Lung (tissue), 11 donors: ENCODE measurements at regions not wholly inside any gene's neighbourhood (a gene's known extent, or its start where the extent isn't known, plus 50 kb on each side); places are given as distances from the start of the nearest gene placed in this dataset.

Experiments
- ATAC-seq: fragments of 200-7000 bp; cut with Tn5 transposase; one replicate; pipeline ENCODE4 v1.9.1; 2020; ENCODE audit warnings: moderate number of reproducible peaks; ENCODE audit not compliant: insufficient read depth, low FRiP score
- DNase-seq, 3 donors: peaks; one replicate each; pipeline ENCODE4 v3.0.0-alpha.2; 2013 to 2017
- H3K27ac ChIP-seq, 2 donors: one replicate each; pipeline ENCODE4 v1.5.1; 2013; ENCODE audit warnings: mild to moderate bottlenecking in 2 of 2, moderate library complexity in 2 of 2, control low read depth in 1 of 2, inconsistent platforms in 1 of 2, low read depth in 1 of 2, low read length in 1 of 2
- H3K27me3 ChIP-seq, 3 donors: one replicate each; pipeline ENCODE4 v1.5.1; 2013; ENCODE audit warnings: low read length in 2 of 3; ENCODE audit not compliant: control insufficient read depth in 3 of 3, insufficient read depth in 3 of 3
- H3K36me3 ChIP-seq, 4 donors: one replicate each; pipeline ENCODE4 v1.5.1; 2013; ENCODE audit warnings: low read length in 4 of 4, mild to moderate bottlenecking in 1 of 4, moderate library complexity in 1 of 4; ENCODE audit not compliant: control insufficient read depth in 4 of 4, insufficient read depth in 4 of 4
- H3K4me1 ChIP-seq, 5 donors: one replicate each; pipeline ENCODE4 v1.5.1; 2013; ENCODE audit warnings: low read length in 5 of 5, mild to moderate bottlenecking in 2 of 5, moderate library complexity in 1 of 5; ENCODE audit not compliant: control insufficient read depth in 5 of 5, insufficient read depth in 5 of 5
- H3K4me3 ChIP-seq: one replicate; pipeline ENCODE4 v1.5.1; 2013; ENCODE audit warnings: mild to moderate bottlenecking, control low read depth, moderate library complexity
- H3K9ac ChIP-seq, 2 donors: one replicate each; pipeline ENCODE4 v1.5.1; 2013; ENCODE audit warnings: low read length in 2 of 2, control low read depth in 1 of 2; ENCODE audit not compliant: insufficient read depth in 1 of 2
- H3K9me3 ChIP-seq, 4 donors: one replicate each; pipeline ENCODE4 v1.5.1; 2013; ENCODE audit warnings: low read length in 3 of 4, mild to moderate bottlenecking in 1 of 4, moderate library complexity in 1 of 4; ENCODE audit not compliant: control insufficient read depth in 4 of 4, insufficient read depth in 3 of 4
- CTCF ChIP-seq: IDR thresholded peaks from 2 replicates; pipeline ENCODE4 v1.5.1; 2012; ENCODE audit warnings: mild to moderate bottlenecking; ENCODE audit errors: control extremely low read depth, extremely low read depth
- WGBS, 2 donors: extraction: QIAGEN DNeasy Blood & Tissue Kit; methylation state at CpG; one replicate each; pipeline ENCODE4 v1.1.7; 2013; 5-methylcytosine and 5-hydroxymethylcytosine counted together
- donor health status: control.
- donor health status: control.
- donor health status: Bipolar disorder and iron deficiency.
- donor health status: healthy.
- donor health status: DM: yes; HTN: yes; CAD: no.

- Histone ChIP-seq H3K4me1 (peaks cover 0 to 11% (median 0%) of the 10 kb centered on the region in 5 donors), H3K9me3 (no peaks in the 10 kb centered on the region), H3K36me3 (peaks cover 0 to 4% (median 0%) of the 10 kb centered on the region in 4 donors), H3K27ac (no peak overlapping the region), H3K4me3 (no peak overlapping the region), H3K9ac (no peak overlapping the region), H3K27me3 (no peaks in the 10 kb centered on the region)
- no peak for ATAC-seq
- WGBS, 2 donors, result 90 to 93% methylated on average over 2 of the region's 2 CpGs
- no peak for DNase-seq
- TF ChIP-seq CTCF, result no peak
Measured at GRCh38 chr10:29713450-29713849, 78.7 kb upstream of the SVIL start.

GRCh38 chr10:29712108-29712507 lies 77.3 kb upstream of the SVIL start:
- TF ChIP-seq CTCF, result no peak
- peaks cover 0 to 4% (median 0%) of the 10 kb centered on the region in 4 donors for H3K36me3 ChIP-seq
- 83 to 89% methylated on average over 7 of the region's 7 CpGs for WGBS, 2 donors
- H3K27ac ChIP-seq, result no peak overlapping the region
- ATAC-seq, result no peak
- no peaks in the 10 kb centered on the region for H3K27me3 ChIP-seq
- no peaks in the 10 kb centered on the region for H3K9me3 ChIP-seq
- peak in 1 of 3 donors; percentile 67 for DNase-seq
- H3K4me3 ChIP-seq, result no peak overlapping the region
- H3K4me1 ChIP-seq, result peaks cover 0 to 11% (median 0%) of the 10 kb centered on the region in 5 donors
- no peak overlapping the region for H3K9ac ChIP-seq

- no peak overlapping the region for H3K4me3 ChIP-seq
- peaks cover 0 to 4% (median under 1%) of the 10 kb centered on the region in 4 donors for H3K36me3 ChIP-seq
- H3K4me1 ChIP-seq, result peaks cover 0 to 11% (median 0%) of the 10 kb centered on the region in 5 donors
- DNase-seq (no peak), ATAC-seq (no peak)
- no peak overlapping the region for H3K9ac ChIP-seq
- H3K27me3 ChIP-seq, result no peaks in the 10 kb centered on the region
- H3K27ac ChIP-seq, result no peak overlapping the region
- no peaks in the 10 kb centered on the region for H3K9me3 ChIP-seq
- TF ChIP-seq CTCF, result no peak
- 84 to 96% methylated on average over 8 of the region's 8 CpGs for whole genome bisulfite sequencing, 2 donors
Measured at GRCh38 chr10:29710128-29710527, 75.4 kb upstream of the SVIL start.

DNA sequence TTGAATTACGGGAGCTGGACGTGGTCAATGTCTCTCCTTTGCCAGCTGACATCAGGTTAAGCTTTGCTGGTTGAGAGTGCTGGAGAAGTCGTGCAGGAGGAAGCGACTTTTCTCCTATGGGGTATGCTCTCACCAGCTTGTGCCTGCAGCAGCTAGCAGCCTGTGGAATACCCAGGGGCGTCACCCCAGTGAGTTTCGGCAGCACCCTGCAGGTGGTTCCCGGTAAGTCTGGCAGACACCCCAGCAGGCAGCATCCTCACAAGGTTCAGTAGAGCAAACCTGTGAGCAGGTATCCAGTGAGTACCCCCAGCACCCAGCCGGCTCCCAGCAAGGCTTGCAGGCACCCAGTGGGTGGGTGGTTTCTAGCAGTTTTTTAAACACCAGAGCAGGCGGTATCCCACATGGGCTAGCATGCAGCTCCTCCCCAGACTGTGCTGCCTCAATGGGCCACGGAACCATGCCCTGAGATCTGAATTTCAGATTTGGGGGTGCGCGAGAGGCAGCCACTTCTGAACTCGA lies 74.8 kb upstream of the SVIL start:
- 89 to 92% methylated on average over 13 of the region's 13 CpGs for WGBS, 2 donors
- Histone ChIP-seq H3K27me3 (no peaks in the 10 kb centered on the region), H3K4me1 (peaks cover 0 to 10% (median 0%) of the 10 kb centered on the region in 5 donors), H3K27ac (no peak overlapping the region), H3K9me3 (no peaks in the 10 kb centered on the region), H3K36me3 (peaks cover 0 to 4% (median under 1%) of the 10 kb centered on the region in 4 donors), H3K9ac (no peak overlapping the region), H3K4me3 (no peak overlapping the region)
- TF ChIP-seq CTCF, result no peak
- ATAC-seq (no peak), DNase-seq (no peak)
